HG02938 (cell line): ENCODE measurements at regions not wholly inside any gene's neighbourhood (a gene's known extent, or its start where the extent isn't known, plus 50 kb on each side); places are given as distances from the start of the nearest gene placed in this dataset.
A peak's percentile ranks its signal among the peaks of the same experiment; 100 is the strongest.
"Not testable (repeated sequence)": the region's sequence is repeated elsewhere in the genome, so short reads cannot be mapped to it uniquely, and the experiment has no call there.

ENCODE experiments used
- ATAC-seq: cut with Tn5 transposase; IDR thresholded peaks from one replicate; pipeline ENCODE4 v1.9.1; 2021; ENCODE audit warnings: mild to moderate bottlenecking, moderate library complexity; ENCODE audit not compliant: unreplicated experiment

DNA sequence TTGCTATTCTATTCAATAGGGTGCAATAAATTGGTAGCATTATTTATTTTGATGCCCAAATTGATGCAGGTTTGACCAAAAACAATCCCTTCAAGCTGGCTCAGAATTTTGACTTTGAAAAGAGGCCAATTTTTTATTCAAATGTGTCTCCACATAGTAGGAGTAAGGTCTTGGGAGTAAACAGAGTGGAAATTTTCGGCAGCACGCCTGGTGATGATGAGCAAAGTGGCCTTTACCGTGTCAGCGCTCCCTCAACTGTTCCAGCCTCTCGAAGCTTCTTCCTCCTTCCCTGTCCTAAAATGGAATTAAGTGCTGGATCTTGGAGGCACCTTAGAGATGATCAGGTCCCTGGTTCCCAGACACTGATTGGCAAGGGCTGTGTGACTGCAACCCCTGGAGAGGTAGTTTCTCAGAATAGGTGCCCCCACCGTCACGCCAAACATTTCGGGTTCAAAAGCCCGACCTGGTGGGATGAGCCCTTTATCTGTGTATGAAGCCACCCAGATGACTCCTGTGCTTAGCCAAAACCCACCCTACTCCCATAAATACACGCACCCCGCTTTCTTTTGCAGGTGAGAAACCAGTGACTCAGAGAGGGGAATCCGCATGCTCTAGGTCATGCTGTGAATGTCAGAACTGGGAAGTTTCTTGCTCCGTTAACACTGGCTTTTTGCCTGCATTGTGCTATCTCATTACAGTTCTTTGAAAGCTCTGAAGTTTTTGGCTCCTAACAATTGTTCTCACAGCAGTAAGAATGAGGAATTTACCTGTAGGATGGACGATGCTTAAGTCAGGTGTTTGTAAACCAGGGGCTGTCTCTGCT, 89.1 kb downstream of the CRYGS start:
- ATAC-seq, result no peak

DNA sequence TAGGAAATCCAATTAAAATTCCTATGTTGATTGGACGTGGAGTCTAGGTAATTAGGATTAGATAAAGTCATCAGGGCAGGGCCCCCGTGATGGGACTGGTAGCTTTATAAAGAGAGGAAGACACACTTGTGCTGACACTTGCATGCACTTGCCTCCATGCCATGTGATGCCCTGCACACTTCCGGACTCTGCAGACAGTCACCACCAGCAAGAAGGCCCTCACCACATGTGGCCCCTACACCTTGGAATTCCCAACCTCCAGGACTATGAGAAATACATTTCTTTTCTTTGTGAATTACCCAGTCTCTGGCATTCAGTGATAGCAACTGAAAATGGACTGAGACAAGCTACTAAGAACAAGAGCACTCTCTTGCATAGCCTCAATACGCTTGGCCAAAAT, 90.6 kb downstream of the CRYGS start:
- ATAC-seq, result no peak

DNA sequence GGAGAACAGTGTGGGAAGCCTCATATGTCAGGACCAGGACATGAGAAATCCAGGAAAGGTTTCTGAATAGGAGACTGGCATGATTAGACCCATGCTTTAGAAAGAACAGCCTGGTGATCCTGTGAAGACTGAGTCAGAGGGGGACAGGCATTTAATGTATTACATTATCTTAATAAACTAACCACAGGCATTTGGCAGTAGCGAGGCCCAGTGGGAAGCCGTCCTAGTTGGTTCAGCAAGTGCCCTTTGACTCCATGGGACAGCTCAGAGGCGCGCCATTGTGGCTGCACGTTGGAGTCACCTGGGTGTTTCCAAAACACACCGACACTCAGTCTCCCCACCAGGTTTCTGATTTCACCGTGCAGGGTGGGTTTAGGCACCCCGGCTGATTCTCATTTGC, 90.5 kb upstream of the DGKG start:
- ATAC-seq, result no peak

DNA sequence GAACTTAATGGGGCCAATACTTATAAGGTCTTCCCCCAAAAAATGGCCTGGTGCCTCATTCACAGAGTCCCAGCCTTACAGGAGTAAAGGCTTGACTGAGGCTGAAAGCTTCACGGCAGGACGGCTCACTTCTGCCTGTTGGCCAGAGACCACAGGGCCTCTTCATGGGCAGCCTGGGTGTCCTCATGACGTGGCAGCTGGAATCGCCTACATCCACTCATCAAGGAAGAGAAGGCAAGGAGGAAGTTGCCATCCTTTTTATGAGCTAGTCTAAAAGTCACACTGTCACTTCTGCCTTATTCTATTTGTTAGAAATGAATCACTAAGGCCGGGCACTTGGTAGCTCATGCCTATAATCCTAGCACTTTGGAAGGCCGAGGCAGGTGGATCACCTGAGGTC, 89.3 kb upstream of the DGKG start:
- ATAC-seq, result no peak

DNA sequence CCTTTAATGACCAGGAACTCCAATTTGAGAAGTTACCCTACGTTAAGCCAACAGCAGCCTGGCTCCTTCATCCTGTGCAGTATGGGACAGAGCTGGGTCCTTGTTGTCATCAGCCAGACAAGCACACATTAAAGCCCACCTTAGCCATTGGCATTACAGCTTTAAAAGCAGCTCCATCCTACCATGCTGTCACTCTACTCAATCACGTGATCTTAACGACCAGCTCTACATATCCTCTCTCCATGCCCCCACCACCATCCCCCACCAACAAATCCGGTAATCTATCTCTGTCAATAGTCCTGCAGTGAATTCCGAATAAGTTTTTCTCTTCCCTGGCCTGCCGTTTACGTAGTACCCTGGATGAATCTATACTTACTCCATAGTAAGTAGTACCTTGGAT, 82.9 kb upstream of the DGKG start:
- no peak for ATAC-seq

DNA sequence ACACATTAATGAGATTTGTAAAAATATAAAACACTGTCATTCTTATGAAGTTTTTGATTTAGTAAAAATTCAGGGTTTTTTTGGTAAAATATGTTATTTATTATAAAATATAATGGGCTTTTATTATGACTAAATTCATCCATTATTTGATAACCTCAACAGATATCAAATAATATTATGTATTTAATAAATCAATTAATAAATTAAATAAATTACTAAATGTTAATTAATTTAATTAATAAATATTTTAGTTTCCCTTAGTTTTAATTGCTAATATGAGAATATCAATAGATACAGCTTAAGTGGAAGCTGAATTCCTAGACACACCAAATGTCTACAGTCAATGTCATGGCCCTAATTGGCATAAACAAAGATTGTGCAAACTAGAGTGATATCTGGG, 82.3 kb upstream of the DGKG start:
- no peak for ATAC-seq

DNA sequence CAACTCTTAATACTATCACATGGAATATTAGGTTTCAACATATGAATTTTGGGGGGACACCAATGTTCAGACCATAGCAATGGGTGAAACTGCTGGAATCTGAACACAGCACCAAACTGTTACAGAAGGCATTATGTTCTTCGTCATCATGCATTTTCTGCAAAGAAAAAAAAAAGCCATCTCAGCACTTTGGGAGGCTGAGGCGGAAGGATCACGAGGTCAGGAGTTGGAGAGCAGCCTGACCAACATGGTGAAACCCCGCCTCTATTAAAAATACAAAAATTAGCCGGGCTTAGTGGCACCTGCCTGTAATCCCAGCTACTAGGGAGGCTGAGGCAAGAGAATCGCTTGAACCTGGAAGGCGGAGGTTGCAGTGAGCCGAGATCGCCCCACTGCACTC, 80.9 kb upstream of the DGKG start:
- ATAC-seq, result not testable (repeated sequence)

DNA sequence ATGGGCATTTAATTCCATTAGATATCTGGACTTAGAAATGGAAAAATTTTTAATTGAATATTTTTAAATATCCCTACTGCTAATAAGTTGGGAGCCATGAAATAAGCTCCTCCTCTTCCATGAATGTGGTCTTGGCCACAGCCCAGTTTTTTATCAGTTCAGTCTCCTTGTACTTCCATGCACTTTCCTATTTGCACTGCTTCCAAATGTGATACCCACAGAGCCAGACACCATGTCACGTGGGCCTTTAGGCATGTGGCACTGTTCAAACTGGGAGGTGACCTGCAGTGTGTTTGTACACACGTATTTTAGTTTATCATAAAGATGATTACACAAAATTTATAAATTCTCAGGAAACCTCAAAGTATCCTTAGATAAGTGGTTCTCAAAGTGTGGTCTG, 80.1 kb upstream of the DGKG start:
- no peak for ATAC-seq

DNA sequence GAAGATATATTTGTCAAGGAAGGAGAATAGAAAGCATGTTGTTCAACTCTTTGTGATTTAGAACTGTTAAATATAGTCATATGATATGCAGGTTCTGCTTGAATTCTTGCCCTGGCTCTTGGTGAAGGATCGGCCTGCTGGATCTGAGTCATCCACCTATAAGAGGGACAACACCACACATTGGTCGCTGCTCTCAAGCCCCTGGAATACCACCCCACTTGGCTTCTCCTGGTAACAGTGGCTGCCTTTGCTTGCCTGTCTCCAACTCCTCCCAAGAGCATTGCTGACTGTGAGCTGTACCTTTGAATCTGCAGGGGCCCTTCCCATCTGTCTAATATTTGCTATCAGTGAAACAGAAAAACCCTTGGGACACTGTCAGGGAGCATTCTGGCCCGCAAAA, 78.9 kb upstream of the DGKG start:
- no peak for ATAC-seq

DNA sequence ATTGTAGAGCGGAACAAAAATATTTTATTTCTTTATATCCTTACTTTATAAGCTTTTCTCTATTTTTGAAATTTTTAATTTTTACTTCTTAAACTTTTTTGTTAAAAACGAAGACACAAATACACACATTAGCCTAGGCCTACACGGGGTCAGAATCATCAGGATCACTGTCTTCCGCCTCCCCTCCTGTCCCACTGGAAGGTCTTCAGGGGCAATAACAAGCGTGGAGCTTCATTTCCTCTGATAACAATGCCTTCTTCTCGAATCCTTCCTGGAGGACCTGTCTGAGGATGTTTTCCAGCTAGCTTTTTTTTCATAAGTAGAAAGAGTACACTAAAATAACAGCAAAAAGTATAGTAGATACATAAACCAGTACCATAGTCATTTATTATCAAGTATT, 77.7 kb upstream of the DGKG start:
- ATAC-seq, result no peak

DNA sequence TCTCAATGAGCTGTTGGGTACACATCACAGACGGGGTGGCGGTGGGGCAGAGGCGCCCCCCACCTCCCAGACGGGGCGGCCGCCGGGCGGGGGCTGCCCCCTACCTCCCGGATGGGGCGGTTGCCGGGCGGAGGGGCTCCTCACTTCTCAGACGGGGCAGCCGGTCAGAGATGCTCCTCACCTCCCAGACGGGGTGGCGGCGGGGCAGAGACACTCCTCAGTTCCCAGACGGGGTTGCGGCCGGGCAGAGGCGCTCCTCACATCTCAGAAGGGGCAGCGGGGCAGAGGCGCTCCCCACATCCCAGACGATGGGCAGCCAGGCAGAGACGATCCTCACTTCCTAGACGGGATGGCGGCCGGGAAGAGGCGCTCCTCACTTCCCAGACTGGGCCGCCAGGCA, 73.3 kb upstream of the DGKG start:
- not testable (repeated sequence) for ATAC-seq

DNA sequence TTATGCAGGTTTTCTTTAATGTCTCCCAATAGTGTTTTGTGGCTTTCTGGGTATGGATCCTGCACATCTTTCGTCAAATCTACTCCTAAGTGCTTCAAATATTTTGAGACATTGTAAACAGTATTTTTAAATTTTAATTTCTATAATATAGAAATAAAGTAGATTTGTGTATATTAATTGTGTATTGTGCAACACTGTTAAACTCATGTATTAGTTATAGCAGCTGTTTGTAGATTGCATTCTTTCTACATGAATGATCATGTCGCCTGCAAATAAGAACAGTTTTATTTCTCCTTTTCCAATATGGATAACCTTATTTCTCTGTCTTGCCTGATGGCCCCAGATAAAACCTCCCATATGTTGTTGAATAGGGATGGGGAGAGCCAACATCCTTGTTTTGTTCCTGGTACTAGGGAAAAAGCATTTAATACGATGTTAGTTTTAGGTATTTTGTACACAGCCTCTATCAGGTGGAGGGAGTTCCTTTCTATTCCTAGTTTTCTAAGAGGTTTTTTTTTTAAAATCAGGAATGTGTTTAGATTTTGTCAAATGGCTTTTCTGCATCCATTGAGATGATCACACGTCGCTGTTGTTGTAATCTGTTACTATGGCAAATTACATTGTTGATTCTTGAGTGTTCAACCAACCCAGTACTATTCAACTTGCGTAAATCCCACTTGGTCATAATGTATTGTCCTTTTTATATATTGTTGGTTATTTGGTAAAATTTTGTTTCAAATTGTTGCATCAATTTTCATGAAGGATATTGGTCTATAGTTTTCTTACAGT, 71.1 kb upstream of the DGKG start:
- no peak for ATAC-seq

DNA sequence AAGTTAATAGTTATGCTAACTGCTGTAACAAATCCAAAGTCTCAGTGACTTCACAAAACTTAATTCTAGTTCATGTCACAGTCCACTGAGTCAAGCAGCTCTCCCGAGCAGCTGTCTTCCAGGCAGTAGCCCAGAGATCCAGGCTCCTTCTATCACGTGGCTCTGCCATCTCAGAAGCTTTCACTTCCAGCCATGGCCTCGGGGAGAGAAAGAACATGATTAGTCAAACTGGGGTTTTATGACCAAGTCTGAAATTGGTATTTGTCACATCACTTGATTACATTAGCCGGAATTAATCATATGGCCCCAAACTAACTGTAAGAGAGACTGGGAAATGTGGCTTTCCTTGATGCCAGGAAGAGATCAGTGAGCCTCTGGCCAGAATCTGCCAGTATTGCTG, 70.2 kb upstream of the DGKG start:
- ATAC-seq, result no peak

DNA sequence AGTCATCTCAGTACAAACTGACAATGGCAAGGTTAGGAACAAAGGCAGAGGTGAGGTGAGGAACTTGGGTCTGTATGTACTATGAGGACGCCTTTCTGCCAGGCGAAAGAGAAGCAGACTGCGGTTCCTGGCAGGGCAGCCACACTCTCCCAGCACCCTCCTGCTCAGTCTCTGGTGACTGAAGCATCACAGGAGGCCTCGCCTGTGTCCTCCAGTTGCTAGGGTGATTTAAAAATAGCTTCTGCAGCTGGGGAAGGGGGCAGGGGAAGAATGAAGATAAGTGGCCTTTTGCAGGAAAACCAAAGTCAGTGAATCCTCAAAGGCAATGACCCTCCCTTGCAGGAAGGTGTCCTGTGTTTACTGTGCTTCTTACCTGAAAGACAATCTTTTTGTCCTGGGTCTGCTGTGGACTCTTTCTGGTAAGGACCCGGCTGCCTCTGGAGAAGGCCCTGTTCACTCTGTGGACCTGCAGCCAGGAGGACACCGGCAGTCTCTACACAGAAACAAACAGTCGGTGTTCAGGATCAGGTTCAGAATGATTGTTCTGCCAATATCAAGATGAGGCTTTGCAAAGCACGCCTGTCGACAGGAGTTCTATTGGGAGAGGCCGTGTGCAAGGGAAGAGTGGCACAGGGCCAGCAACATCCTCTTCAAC, 65.7 kb upstream of the DGKG start:
- no peak for ATAC-seq

DNA sequence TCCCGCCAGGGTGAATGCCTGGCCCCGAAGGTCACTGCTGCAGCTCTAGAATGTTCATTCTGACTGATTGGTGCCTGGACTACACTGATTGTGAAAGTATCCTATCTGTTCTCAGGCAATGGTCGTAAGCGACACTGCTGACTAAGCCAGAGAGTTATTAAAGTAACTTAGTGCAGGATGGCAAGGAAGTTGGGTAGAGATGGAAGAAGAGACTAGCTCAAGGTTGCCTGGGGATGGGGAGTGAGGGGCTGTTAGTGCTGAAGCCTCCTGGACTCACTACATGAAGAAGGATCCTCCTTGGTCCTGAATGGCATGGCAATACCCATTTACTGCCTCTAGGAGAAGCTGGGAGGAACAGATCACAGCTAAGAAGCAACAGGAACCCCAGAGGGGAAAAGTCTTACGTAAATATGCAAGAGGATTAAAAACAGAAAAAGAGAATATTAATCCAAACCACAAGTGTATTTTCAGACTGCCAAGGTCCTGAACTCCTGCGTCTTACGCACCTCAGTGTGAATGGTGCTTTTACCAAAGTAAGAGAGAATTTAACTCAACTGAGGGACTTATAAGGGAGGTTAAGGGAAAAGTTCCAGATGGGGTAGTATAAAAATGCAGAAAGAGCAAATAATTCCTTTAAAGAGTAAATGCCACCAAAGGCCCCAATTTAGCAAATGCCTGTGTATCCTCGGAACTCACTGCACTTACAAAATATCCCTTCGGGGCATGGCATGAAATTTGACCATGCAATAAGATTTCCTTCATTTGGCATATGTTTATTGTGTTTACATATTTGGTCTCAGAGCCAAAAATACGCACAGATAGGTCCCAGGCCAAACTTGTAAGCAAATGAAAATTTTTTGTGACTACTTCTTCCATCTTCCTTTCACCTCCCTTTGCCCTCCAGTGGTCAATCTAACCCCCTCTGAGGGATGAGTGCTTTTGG, 64.0 kb upstream of the DGKG start:
- ATAC-seq, result peak; percentile 70

DNA sequence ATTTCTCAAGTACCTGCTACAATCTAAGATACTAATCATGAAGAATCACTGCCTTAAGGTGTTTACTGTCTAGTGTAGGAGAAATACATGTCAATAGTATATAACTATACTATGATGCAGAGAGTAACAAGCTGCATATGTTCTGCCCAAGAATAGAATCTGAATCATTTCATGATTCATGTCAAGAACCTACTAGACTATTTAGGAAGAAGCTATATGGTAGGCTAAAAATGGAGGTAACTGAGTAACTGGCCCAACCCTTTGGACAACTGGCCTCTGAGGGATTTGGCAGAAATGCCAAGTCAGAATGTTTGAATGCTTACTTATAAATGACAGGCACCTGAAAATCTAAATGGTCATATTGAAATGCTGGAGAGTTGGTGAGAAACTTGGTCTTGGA, 59.9 kb upstream of the DGKG start:
- no peak for ATAC-seq

DNA sequence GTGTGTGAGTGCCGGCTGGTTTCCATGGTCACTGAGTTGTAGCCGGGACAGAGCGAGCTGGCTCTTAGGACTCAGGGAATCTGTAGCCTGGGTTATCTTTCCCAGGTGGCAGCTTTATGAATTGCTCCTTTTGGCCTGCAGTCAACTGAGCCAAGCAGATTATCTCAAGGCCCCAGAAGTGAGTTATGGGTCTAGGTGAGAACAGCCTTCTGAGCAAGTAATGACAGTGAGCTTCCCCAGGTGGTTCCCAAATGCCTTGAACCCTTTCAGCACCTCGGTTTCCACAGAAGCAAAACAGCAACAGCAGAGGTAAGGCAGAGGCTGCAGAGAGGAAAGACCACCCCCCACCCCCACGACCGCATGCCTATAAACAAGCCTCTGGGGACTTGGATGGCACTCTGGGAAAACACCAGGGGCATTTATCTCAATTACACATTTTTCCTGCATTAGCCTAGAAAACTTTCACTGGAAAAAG, 56.7 kb upstream of the DGKG start:
- no peak for ATAC-seq

DNA sequence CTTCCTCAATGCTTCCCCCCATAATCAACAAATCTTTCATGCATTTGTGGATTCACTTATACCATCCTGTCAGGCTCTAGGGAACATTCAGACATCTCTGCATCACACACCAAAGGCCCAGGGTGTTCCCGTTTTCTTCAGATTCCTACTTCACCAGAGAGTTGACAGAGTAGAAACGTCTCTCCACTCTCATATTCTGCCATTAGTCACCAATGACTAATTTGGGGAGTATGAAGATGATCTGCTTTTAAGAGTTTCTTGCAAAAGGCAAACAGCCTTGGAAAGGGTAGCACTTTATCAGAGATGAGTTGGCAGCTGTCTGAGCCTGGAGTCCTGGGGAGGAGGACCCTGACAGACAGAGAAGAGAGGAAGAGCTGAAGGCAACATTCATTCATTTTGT, 55.8 kb upstream of the DGKG start:
- ATAC-seq, result no peak

DNA sequence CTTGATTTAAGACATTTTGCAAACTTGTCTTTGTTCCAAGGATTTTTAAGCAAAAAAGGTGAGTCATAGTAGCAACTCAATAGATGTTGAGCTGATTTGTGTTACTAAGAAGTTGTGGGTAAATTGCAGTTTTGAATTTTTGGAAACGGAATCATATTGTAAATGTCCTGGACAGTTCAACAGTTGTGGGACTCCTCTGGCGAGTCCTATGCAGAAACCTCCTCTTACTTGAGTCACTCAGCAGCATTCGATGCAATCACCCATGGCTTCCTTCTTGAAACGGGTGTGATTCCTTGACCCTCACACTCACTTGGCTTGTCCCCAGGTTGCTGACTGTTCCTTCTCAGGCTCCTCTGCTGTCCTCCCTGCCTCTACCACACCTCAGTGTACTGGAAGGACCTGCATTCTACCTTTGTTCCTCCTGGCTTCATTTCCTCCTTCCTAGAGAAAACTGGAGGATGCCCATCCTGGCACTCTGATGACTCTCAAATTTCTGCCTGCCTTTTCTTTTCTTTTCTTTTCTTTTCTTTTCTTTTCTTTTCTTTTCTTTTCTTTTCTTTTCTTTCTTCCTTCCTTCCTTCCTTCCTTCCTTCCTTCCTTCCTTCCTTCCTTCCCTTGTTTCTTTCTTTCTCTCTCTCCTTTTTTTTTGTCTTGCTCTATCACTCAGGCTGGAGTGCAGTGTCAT, 52.8 kb upstream of the DGKG start:
- ATAC-seq, result no peak
